ENCODE measurements at regions not wholly inside any gene's neighbourhood (a gene's known extent, or its start where the extent isn't known, plus 50 kb on each side); places are given as distances from the start of the nearest gene placed in this dataset.

DNA sequence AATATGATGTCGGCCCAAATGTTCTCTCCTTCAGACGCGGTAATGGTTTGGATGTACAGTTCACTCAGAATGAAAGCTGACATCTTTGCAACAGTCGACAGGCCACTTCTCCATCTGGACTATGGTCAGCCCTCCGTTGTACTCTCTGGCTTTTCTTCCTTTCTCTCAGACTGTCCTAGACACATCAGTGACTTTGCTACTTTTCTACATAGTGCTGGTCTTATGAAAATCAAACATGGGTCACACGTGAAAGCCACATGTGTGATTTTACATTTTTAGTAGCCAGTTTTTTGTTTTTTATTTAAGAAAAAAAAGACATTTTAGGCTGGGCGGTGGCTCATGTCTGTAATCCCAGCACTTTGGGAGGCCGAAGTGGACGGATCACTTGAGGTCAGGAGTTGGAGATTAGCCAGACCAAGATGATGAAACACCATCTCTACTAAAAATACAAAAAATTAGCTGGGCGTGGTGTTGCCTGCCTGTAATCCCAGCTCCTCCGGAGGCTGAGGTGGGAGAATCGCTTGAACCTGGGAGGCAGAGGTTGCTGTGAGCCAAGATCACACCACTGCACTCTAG is 644.1 kb downstream of the KCNJ2 start:
- DNase-seq: no peak

DNA sequence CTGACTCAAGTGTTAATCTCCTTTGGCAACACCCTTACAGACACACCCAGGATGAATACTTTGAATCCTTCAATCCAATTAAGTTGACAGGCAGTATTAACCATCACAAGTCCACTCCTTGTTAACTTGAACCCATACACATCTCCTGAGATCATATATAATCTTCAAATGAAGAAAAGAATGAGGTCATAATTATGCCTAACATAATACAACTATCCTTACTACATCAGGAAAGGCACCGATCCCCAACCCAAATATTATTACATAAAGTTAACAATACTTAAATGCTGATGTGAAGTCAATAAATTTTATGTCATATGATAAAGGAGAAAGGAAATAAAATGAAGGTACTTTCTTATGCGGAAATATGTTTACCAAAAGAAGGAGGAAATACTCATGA is 649.9 kb downstream of the KCNJ2 start:
- DNase-seq: no peak

DNA sequence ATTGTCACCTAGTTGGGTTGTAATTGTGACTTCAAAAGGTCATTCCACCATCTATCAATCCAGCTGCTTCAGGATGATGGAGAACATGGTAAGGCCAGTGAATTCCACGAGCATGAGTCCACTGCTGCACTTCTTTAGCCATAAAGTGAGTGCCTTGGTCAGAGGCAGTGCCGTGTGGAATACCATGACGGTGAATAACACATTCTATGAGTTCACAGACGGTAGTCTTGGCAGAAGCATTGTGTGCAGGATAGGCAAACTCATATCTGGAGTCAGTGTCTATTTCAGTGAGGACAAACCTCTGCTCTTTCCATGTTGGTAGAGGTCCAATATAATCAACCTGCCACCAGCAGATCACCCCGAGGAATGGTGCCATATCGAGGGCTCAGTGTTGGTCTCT is 650.9 kb downstream of the KCNJ2 start:
- DNase-seq: no peak

DNA sequence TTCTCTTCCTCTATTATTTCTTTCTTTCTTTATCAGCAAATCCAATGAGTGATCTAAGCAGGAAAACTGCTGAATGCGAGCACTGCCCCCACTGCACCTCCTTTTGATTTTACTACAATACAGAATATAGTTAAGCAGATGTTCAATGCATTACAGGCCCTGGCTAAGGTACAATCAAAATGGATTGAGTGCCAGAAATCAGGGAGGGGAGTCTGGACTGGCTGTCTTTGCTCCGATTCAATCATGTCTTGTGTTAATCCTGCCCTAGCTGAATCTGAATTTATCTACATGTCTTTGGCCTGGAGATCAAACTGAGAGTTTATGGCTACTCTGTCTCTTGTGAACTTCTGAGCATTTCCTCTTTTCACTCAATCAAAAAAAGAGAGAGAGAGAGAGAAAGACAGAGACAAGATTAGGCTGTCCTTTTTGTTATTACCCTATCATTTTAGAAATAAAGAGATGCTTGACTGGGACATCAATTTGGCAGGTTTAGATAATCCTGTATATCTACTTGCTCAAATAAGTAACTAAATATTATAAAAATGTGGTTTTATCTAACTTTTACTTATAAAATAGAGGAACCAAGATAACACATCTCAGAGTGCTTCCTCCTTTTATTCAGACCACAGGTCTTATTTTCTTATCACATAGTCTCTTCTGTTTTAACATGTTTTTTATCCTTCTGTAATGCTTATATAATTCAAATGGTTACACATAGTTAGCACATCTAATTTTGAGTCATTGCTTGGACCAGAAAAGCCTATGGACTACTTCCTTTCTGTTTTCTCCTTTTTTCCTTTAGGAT is 656.2 kb downstream of the KCNJ2 start:
- no peak for DNase-seq

DNA sequence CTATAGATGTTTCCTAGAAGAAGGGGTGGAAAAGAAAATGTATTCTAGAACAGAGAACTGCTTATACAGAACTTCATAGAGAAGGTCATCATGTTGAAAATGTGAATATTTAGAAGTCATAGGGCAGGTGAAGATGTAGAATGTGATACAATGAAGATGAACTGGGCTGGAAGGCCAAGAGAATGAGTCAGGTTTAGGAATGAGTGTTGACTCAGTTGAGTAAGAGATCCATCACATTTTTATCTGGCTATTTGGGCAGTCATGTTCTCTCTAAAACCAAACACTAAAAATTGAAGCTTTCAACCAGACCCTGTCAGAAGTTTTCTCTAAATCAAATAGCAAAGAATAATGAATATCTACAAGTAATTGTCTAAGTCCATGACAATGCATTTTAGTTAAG is 660.5 kb downstream of the KCNJ2 start:
- DNase-seq: no peak

DNA sequence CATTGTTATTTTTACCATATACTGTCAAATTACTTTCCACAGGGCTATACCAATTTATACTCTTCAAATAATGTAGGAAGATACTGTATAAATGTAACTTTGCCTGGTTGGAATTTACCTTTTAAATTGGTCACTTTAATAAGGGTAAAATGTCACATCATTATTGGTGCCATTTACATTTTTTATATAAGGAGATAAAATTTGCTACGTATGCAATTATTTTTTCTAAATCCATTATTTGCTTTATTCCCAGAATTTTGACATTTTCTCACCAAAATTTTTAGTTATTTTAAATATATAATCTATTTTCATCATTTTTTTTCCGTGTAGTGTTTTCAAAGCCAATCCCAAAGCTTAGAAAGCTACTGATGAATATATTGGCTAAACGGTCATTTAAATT is 664.7 kb downstream of the KCNJ2 start:
- DNase-seq: no peak

DNA sequence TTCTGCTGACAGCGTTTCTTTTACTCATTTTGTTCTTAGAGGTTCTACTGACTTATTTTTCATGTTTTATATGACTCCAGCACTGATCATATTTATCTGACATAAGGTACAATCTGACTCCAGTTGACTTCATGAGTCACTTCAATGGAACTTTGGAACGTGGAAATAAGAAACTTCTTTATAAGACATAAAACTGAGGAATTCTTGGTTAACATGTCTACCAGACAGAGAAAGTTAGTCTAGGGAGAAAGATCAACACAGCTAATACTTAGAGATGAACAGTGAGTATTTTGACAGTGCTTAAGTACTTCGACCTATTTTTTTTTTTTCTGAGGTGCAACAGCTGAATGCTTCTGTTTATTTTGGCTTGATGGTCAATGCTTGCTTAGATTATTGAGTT is 679.5 kb downstream of the KCNJ2 start:
- DNase-seq: no peak

DNA sequence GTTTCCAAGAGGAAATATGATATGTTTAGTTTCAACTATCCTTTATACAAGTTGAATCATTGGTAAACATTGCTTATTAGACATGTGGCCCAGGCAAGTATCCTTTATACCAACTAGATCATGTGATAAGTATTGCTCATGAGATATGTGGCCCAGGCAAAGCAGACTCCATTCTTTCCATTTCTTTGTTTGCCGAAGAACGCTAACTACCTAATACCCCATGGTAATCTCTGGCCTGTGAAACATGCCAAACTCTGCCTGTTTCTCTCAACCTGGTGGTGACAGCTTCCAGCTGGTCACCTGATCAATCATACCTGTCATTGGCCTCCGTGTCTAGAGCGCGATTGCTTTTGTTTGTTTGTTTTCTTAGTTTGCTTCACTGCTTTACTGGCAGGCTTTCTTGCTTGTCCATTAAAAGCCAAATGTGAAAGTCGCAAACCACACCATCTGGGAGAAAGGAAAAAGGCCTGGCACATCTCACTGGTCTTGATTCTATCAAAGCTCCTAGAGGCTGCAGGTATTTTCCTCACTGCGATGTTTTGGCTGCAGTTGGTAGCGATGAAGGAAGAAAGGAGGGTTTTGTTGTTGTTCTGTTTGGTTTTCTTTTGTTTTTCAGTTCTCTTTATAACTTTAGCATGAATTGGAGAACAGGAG is 686.2 kb downstream of the KCNJ2 start:
- no peak for DNase-seq

DNA sequence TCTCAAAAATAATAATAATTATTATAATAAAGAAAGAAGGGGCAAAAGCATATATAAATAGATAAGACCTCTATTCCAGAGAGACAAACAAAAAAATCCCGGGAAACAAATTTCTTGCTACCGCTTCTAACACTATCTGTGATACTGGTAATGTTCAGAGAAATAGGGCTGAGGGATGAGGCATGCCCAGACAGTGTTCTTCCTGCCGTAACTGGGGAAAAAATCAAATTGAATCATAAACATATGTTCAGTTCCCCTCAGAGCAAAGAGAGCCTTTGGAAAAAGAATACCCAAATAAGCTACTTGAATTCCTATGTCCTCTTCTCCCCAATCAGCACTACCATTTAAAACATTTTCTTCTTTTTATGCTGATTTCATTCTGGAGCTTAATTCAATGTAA is 688.0 kb downstream of the KCNJ2 start:
- DNase-seq: no peak

DNA sequence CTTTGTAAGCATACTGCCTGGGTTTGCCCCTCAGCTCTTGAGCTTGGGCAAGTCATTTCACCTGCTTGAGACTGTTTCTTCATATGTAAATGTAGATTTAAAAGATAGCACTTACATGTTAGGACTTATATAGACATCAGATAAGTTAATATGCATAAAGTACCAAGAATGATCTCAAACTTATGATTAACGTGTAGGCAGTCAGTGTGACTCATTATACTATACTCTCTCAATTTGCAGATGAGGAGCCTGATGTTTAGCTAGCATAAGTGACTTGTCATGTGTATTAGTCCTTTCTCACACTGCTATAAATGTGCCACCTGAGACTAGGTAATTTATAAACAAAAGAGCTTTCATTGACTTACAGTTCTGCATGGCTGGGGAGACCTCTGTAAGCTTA is 690.5 kb downstream of the KCNJ2 start:
- DNase-seq: no peak

DNA sequence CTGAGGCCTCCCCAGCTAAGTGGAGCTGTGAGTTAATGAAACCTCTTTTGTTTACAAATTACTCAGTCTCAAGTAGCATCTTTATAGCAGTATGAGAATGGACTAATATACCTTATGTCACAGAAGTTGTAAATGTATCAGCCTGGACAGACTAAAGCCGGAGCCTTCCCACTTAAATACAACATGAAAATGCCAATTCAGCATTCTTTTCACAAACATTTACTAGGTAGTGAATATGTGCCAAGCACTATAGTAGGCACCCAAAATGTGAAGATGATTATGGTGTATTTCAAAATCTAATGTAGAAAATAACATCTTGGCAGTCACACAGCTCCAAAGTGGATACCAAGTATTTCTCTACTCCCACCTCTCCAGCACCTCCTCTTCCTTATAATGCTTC is 693.0 kb downstream of the KCNJ2 start:
- DNase-seq: no peak

DNA sequence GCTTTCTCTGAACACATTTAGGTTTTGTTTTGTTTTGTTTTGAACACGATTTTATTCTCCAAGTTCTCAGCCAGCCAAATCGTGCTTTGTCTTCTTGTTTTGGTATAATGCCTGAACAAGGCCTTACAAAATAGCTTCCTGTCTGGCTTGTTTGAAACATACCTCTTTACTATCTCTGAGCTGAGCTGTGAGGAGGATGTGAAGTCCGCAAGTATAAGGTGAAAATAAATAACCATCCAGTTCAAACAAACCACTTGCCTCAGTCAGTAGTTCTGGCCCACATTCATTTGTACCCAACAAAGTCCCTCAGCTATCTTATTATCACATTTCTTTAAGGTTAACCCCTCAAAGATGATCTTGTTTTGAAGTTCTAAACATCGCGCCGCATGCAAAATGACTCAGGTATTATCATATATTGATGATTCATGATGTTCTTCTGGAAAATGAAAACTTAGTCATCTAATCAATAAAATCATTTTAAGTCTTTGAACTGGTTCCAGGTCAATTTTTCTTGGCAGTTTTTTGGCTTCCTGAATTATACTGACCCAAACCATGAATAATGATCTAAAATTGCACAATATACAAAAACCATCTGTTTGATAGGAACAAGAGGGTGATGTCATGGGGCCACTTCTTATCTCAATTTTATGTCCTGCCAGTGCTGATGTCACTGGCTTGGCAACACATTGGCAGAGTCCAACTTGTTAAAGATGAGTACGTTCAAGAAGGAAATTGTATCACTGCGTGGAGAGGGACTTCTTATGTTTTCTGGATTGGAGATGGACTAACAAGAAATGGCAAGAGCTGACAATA is 694.3 kb downstream of the KCNJ2 start:
- no peak for DNase-seq

DNA sequence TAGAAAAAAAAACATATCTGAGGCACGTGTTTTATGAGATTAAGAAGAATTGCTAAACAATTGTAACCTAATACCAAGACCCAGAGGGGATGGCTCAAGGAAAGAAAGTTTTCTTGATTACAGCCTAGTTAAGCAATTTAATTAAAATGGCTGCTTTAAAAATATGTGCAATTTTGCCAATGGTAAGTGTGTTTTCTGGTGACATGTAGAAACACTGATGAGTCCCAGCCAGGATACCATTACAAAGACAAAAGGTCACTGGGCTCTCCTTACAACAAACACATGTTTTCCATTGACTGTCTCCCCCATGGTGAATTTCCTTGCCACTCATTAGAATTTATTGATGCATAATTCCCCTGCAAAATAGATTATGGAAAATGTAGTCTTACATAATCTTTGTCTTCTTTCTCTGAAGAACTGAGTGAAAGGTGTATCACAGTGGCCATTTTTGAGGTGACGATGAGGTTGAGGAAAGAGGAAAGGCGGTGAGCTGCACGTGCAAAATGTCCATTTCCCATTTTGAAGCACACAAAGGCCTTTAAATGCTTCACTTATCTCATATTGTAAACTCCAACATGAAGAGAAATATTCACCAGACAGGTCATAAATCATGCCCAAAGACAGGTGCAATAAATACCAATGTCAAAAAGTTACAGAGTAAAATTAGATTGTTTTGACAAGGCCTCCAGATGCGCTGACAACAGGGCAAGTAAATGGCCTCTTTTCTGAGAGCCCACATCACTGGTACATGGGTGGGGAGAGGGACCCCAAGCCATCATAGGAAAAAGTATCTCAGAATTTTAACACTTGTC is 696.9 kb downstream of the KCNJ2 start:
- no peak for DNase-seq

DNA sequence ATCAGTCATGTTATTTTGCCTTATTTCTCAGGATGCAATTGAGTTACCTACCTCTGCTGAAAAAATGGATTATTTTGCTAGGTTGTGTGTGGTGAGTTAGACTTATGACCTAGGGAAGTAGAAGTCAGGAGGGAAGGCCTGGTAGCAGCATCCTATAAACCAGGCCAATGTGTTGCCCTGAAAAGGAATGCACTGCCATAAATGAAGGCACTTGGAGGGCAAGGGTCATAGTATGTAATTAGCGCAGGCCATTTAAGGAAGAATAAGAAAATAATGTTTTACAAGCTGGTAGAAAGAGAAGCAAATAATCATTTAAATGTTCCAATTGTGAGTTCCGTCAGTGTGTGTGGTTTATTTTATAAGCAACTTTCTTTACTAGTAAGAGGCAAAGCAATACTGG is 698.8 kb downstream of the KCNJ2 start:
- no peak for DNase-seq

DNA sequence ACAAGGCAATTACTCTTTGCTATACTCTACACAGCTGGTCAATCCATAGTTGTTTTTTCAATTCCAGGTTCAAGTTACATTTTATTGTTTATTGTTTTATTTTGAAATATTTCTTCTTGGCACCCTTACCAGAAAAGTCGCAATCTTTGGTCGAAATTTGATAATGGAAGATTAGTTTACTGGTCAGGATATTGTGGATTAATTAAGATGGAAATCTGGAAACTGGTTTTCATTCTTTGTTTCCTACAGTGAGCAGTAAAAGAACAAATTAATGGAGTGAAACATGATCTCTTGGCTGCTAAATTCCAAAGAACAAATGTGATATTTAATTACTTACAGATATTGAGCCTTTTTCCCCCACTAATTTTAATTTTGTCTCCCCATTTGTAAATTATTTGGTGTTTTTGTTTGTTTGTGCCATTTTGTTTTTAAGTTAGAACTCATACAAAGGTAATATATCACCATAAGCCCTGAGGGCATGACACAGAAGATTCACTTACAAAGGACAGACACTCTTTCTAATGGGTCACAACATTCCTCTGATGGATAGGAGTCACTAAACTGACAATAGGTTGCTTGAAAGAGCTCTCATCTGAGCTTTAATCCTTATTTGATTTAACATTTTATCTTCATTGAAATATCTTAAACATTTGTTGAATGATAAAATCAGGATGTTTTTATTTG is 700.2 kb downstream of the KCNJ2 start:
- DNase-seq: no peak

DNA sequence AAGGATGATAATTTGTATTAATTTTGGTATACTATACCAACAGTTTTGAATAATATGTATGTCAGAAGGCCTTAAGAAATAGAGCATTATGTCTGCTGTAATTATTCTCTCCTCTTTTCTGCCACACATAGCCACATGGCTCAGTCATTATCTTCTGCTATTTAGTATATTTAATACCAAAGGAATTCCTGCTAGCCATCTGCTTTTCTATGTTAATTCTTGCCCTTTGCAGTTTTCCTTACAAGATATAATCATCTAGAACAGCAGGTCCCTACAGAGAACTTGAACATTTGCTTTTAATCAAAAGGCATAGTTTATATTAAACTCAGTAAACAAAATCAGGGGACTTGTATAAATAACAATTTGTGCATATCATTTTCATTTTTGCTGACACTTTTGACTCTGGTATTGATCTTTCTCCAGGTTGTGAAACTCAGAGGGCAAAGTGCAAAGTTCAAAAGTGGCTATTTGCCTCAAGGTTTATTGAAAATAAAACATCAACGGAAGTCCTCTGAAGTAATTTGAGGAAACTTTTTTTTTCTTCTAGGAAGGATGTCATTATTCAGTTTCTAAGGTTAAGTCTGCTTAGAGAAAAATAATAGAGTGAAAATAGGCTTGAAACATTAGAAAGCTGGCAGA is 702.0 kb downstream of the KCNJ2 start:
- no peak for DNase-seq

DNA sequence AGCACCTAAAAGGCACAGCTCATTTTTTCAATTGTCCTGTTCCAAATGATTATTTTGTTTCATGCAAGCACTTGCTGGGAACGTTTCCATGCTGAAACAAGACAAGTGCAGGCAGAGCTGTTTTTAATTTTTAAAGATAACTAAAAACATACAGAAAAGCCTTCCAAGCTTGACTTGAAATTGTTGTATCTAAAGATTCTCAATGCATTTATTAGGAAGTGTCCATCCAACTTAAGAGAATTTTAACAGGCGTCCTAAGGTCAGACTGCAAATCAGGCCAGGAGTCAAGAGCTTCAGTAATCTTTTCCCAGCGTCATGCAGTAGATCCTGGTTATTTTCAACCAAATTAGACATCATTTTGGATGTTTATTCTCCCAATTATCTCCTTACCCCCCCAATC is 702.8 kb downstream of the KCNJ2 start:
- no peak for DNase-seq

DNA sequence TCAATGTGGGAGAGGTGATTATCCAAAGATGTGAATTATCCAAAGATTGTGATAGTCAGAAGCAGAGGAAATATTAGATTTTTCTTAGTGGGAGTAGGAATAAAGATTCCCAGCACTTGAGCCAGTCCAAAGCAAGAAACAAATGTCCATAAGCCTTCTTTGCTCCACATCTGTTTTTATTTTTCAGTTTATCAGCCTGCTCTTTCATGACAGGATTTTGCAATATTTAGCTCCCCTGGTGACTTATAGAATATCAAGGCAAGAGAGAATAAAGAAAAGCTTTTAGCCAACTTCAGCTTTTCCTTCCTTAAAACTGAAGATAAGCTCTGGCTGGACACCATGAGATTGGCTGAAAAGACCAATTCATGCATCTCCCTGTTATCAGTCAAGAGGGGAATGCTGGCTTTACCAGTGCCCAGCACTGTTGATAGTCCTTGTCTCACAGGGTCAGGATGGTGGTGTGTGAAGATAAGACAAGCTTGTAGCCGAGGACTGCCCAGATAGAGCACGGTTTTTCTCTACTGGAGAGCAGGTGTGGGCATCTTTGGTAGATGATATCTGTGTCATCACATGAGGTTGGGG is 706.5 kb downstream of the KCNJ2 start:
- DNase-seq: no peak

DNA sequence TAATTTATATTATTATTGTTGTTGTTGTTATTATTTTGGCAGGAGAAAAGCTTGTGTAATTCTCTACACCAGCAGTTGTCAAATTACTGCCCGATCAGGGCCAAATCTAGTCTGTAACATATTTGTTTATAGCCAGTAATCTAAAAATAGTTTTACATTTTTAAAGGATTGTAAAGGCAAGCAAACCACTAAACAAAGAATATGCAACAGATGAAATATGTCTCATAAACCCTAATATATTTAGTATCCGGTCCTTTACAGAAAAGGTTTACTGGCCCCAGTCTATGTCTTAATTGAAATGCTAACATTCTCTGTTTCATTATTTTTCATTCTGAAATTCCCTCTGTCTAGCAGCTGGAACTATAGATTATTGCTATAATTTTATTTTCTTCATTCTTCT is 709.5 kb downstream of the KCNJ2 start:
- DNase-seq: no peak

DNA sequence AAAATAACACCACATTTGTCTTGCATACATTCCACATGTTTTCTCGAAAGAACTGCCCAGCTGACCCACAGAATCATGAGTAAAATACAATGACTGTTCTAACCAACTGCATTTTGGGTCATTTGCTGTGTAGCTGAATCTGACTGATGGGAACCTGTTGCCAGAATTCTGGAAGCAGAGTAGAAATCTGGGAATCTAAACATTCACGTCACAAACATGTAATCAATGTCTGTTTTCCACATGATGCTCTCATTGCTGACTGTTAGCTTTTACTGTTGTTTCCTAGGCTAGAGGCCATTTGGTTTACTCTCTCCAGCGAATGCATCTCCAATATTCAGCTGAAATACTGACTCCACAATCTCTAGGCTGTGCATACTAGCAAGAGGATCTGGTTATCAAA is 710.1 kb downstream of the KCNJ2 start:
- no peak for DNase-seq

DNA sequence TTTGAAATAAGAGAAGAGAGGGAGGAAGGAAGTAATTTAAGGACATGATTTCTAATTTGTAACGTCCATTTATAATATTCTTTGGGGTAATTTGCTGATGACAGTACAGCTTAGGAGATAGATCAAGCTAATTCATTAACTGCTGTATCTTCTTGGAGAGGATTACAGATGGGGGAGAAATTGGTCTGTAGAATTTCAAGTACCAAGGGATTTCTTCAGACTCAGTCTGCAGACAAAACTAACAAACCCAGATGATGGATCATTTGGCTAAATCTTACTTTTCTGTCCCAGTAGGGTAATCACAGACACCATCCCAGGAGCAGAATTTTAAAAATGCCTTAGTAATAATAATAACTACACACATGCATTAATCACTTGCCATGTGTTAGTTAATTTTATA is 711.8 kb downstream of the KCNJ2 start:
- DNase-seq: no peak

Measured in C1 segment of cervical spinal cord (tissue), 14 donors.